Fibroblast of lung (primary cell): ENCODE measurements at regions not wholly inside any gene's neighbourhood (a gene's known extent, or its start where the extent isn't known, plus 50 kb on each side); places are given as distances from the start of the nearest gene placed in this dataset.

Experiments used
- DNase-seq, 2 donors: peaks; one replicate each; pipeline versions ENCODE4 v3.0.0 to v3.0.0-alpha.2; 2010; ENCODE audit warnings: low read depth in 2 of 2
- H2AFZ ChIP-seq: 2 replicates; pipeline ENCODE4 v1.5.1; 2012; ENCODE audit warnings: low read length, control low read depth, inconsistent platforms
- H3K27ac ChIP-seq: 2 replicates; pipeline ENCODE4 v1.5.1; 2011; ENCODE audit warnings: low read length, control low read depth; ENCODE audit not compliant: insufficient read depth
- H3K27me3 ChIP-seq: 2 replicates; pipeline ENCODE4 v1.5.1; 2011; ENCODE audit warnings: mild to moderate bottlenecking, low read length; ENCODE audit not compliant: control insufficient read depth, insufficient read depth
- H3K36me3 ChIP-seq: 2 replicates; pipeline ENCODE4 v1.5.1; 2011; ENCODE audit warnings: low read length; ENCODE audit not compliant: control insufficient read depth, insufficient read depth
- H3K4me1 ChIP-seq: 2 replicates; pipeline ENCODE4 v1.5.1; 2011; ENCODE audit warnings: low read length; ENCODE audit not compliant: control insufficient read depth, insufficient read depth; ENCODE audit errors: extremely low read depth
- H3K4me2 ChIP-seq: 2 replicates; pipeline ENCODE4 v1.5.1; 2011; ENCODE audit warnings: low read length, control low read depth; ENCODE audit not compliant: insufficient read depth; ENCODE audit errors: extremely low read depth
- H3K4me3 ChIP-seq, 4 experiments: fragments of 200-600 bp in 1 of 4; sonication (generic) in 1 of 4; replicated peaks in 1 of 4; 2 replicates each; pipeline ENCODE4 v1.5.1; 2011 to 2016; ENCODE audit warnings: low read length in 4 of 4, low read depth in 3 of 4, mild to moderate bottlenecking in 3 of 4, control low read depth in 2 of 4, inconsistent platforms in 1 of 4, mixed read lengths in 1 of 4; ENCODE audit not compliant: insufficient read depth in 1 of 4; ENCODE audit errors: control extremely low read depth in 1 of 4
- H3K79me2 ChIP-seq: 2 replicates; pipeline ENCODE4 v1.5.1; 2012; ENCODE audit warnings: mild to moderate bottlenecking, low read length, inconsistent platforms; ENCODE audit not compliant: control insufficient read depth, insufficient read depth
- H3K9ac ChIP-seq: 2 replicates; pipeline ENCODE4 v1.5.1; 2011; ENCODE audit warnings: mild to moderate bottlenecking, low read length, control low read depth; ENCODE audit not compliant: insufficient read depth
- H3K9me3 ChIP-seq: 2 replicates; pipeline ENCODE4 v1.5.1; 2012; ENCODE audit warnings: low read depth, low read length; ENCODE audit not compliant: control insufficient read depth, insufficient read depth
- H4K20me1 ChIP-seq: 2 replicates; pipeline ENCODE4 v1.5.1; 2011; ENCODE audit warnings: low read length; ENCODE audit not compliant: control insufficient read depth, insufficient read depth; ENCODE audit errors: extremely low read depth
- CTCF ChIP-seq, 2 donors: IDR thresholded peaks in 1 of 2; conservative IDR thresholded peaks in 1 of 2; 1 replicate in 1 of 2; 2 replicates in 1 of 2; pipeline ENCODE4 v1.5.1; 2011 to 2012; ENCODE audit warnings: low read length in 2 of 2, control low read depth in 1 of 2, inconsistent platforms in 1 of 2, low read depth in 1 of 2, mild to moderate bottlenecking in 1 of 2
- EZH2 ChIP-seq: IDR thresholded peaks from 2 replicates; pipeline ENCODE4 v1.5.1; 2012; ENCODE audit warnings: low read length, control low read depth, mild to moderate bottlenecking; ENCODE audit errors: missing control alignments

GRCh38 chr6:50278663-50279062, 228.9 kb upstream of the DEFB112 start:
- peak in 1 of 2 donors; percentile 18 for DNase-seq
- no peak for TF ChIP-seq EZH2
- no peak for TF ChIP-seq CTCF (conservative IDR thresholded peaks at IDR 0.05 in 1 of 2, IDR thresholded peaks at IDR 0.05 in 1 of 2; ENCODE audit: low read depth in 1 of 2, low read length in 2 of 2)
- no peaks in the 10 kb centered on the region for H3K4me1 ChIP-seq
- no peaks in the 10 kb centered on the region for H3K9me3 ChIP-seq
- H4K20me1 ChIP-seq: no peaks in the 10 kb centered on the region
- H2AFZ ChIP-seq: no peak overlapping the region
- no peak overlapping the region for H3K9ac ChIP-seq
- no peak overlapping the region for H3K27ac ChIP-seq
- H3K4me3 ChIP-seq: no peak overlapping the region
- no peaks in the 10 kb centered on the region for H3K27me3 ChIP-seq
- no peaks in the 10 kb centered on the region for H3K79me2 ChIP-seq
- no peak overlapping the region for H3K4me2 ChIP-seq
- H3K36me3 ChIP-seq: no peaks in the 10 kb centered on the region

GRCh38 chr6:50285735-50286134, 236.0 kb upstream of the DEFB112 start:
- no peaks in the 10 kb centered on the region for H3K36me3 ChIP-seq
- TF ChIP-seq EZH2 (no peak), CTCF (conservative IDR thresholded peaks at IDR 0.05 in 1 of 2, IDR thresholded peaks at IDR 0.05 in 1 of 2; ENCODE audit: low read depth in 1 of 2, low read length in 2 of 2) (no peak)

GRCh38 chr6:50288241-50288640, 238.5 kb upstream of the DEFB112 start:
- Histone ChIP-seq H3K9ac (no peak overlapping the region), H3K4me2 (no peak overlapping the region), H3K4me1 (no peaks in the 10 kb centered on the region), H3K79me2 (no peaks in the 10 kb centered on the region), H3K36me3 (no peaks in the 10 kb centered on the region), H3K27ac (no peak overlapping the region), H4K20me1 (no peaks in the 10 kb centered on the region), H3K4me3 (no peak overlapping the region), H3K27me3 (no peaks in the 10 kb centered on the region), H2AFZ (no peak overlapping the region), H3K9me3 (no peaks in the 10 kb centered on the region)
- no peak for DNase-seq
- TF ChIP-seq CTCF (conservative IDR thresholded peaks at IDR 0.05 in 1 of 2, IDR thresholded peaks at IDR 0.05 in 1 of 2; ENCODE audit: low read depth in 1 of 2, low read length in 2 of 2): no peak
- TF ChIP-seq EZH2: no peak

More at GRCh38 chr6:50285735-50286134, 236.0 kb upstream of the DEFB112 start:
- DNase-seq: no peak
- Histone ChIP-seq H3K4me1 (no peaks in the 10 kb centered on the region), H2AFZ (no peak overlapping the region), H3K9me3 (no peaks in the 10 kb centered on the region), H3K4me3 (no peak overlapping the region), H3K9ac (no peak overlapping the region), H4K20me1 (no peaks in the 10 kb centered on the region), H3K27ac (no peak overlapping the region), H3K27me3 (no peaks in the 10 kb centered on the region), H3K79me2 (no peaks in the 10 kb centered on the region), H3K4me2 (no peak overlapping the region)
